HPDE6-E6E7 (cell line): ENCODE measurements at regions not wholly inside any gene's neighbourhood (a gene's known extent, or its start where the extent isn't known, plus 50 kb on each side); places are given as distances from the start of the nearest gene placed in this dataset.
"Not testable (repeated sequence)": the region's sequence is repeated elsewhere in the genome, so short reads cannot be mapped to it uniquely, and the experiment has no call there.

ENCODE experiments used
- DNase-seq: peaks from one replicate; pipeline ENCODE4 v3.0.0; 2011; ENCODE audit warnings: missing footprints; ENCODE audit errors: extremely low spot score

DNA sequence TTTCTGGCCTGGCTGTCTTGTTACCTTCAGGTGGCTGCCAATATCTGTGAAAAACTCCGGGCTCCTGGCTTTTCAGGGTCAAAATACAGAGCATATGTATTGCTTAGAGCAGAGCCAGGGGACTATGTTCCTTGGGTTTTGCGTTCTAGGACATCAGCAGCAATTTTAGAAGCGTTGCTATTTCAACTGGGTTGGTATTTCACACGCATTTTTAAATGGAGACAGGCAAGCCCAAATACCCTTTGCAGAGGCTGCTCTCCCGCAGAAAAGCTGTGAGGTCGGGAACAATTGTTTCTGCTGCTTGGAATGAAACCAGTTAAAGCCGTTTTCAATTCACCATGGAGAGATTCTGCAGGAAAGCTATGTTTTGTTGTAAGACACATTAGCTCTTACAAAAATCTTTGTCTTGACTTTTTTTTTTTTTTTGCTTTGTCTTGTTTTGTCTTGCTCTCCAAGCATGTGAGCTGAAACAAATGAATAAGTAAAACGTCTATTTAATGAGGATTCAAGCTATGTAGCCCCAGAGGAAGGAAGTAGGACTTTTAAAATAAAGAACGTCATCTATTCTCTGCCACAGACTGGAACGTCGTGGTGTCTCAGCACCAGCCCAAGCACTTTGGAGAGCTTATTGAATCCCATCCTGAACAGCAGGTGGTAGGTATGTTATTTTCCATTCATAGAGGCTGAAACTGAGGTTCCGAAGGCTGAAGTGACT is 181.0 kb upstream of the TBX3 start:
- no peak for DNase-seq

DNA sequence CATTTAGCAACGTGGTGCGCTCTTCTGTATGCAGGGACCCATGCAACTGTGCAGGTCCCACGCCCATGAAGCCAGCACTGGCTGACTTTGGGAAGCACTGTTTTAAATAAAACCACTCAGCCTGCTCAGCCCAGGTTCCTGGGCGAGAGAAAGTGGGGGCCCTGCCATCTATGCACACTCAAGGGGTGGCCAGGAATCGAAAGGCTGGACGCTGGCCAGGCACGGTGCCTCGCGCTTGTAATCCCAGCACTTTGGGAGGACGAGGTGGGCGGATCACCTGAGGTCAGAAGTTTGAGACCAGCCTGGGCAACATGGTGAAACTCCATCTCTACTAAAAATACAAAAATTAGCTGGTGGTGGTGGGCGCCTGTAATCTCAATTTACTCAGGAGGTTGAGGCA is 179.9 kb upstream of the TBX3 start:
- DNase-seq = no peak

DNA sequence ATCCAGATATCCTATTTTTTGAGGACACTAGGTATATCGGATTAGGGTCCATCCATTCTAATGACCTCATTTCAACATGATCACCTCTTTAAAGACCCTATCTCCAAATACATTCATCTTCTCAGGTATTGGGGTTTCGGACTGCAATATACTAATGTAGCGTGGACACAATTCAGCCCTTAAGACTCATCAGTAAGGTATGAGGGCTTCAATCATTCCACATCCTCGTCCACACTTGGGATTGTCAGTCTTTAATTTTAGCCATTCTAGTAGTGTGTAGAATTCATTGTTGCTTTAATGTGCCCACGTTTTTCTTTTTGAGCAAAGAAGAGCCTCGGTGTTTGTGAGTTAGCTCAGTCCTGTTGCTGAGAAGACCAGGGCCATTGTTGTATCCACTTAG is 177.0 kb upstream of the TBX3 start:
- DNase-seq = no peak

- DNase-seq = no peak
Measured at GRCh38 chr12:114858388-114859146, 174.6 kb upstream of the TBX3 start.

DNA sequence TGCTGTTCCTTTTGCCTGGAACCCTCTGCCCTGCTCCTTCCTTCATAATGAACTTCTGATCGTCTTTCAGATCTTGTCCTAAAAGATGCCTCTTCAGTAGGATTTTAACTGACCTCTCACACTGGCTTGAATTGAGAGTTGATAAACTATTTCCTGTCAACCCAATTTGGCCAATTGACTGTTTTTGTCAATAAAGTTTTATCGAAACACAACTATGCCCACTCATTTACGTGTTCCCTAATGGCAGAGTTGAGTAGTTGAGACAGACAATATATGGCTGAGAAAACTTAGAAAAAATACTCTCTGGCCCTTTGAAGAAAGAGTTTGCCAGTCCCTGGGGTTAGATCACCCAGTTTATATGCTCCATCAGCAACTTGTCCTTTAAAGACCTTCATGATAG is 171.7 kb upstream of the TBX3 start:
- DNase-seq = no peak

DNA sequence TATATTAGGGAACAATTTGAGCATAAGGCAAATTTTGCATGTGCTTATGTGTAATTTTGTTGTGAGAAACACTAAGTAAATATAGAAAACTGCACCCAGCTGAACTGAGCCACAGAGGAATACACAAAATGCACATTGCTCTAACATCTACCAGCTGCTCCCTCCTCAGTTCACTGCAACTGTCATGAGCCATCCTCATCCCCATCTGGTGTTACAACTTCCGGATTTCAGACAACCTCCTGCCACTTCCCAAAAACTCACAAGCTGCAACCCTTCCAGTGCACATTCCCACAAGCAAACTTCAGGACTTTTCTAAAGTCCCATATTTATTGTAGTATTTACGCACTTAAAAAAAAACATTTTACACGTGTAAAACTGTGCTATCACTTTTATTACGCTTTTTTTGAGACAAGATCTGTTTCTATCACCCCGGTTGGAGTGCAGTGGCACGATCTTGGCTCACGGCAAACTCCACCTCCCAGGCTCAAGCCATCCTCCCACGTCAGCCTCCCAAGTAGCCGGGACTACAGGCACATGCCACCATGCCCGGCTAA is 169.1 kb upstream of the TBX3 start:
- no peak for DNase-seq

GRCh38 chr12:114851981-114852380 is 168.0 kb upstream of the TBX3 start:
- no peak for DNase-seq

DNA sequence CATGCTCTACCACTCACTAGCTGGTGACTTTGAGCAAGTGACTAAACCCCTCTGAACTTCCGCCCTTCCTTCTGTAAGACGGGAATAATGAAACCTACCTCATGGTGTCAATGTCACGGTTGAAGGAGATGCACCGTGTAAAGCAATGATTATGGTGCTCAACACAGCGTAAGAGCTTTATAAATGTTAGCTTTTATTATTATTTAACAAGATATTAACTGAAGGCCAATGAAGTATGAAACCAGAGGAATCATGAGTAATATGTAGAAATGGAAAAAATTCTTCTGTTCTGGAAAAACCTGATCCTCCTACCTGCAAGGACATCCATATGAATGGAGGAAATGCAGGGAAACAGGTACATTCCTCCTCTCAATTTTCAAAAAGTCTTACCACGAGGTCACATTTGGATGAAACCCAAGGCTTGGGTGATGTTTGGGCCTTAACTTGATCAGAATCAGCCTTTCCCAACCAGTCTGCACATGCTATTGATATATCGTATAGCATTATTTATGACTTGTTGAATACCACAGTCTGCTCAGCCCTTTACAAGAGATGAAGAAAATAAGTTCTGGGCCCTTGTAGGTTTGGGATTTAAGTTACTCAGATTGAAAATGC is 166.8 kb upstream of the TBX3 start:
- DNase-seq = no peak

DNA sequence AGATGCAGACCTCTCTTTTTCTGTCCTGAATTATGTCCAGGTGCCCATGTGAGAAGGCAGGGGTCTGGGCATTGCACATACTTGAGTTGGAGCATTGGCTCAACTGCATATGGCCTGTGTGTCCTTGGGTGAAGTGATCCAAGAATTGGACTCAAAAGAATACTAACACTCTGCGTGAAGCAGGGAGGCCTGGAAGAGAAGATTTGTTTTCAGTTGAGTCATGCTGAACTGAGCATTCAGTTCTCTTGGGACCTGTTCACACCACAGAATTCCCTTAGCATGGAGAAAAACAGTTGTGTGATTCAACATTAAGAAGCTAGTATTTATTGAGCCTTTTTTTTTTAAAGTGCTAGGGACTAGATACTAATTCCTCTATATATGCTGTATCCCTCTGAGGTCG is 164.7 kb upstream of the TBX3 start:
- no peak for DNase-seq

DNA sequence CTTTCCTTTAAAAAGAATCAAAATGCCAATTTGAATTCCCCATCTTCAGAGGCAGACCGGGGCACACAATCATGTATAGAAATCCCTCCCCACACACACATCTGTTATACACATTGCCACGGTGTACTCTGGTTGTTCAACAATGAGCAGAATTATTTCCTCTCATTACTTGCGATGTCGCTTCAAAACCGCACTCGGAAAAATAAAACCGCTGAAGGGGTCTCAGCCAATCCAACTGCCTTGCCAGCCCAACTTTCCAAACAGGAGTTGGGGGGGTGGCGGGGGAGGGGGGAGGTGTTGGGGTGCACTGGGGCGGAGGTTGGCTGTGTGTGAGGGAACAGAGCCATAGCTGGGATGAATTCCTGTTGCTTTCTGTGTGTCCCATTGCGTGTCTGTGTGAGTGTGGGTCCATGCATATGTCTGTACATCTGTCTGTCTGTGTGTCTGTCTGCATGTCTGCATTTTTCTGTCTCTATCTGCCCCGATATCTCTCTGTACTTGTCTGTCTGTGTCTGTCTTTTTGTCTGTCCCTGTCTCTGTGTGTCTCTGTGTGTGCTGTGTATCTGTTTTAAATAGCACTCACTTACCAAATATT is 163.6 kb upstream of the TBX3 start:
- DNase-seq = no peak

GRCh38 chr12:114846771-114847170 is 162.8 kb upstream of the TBX3 start:
- DNase-seq = no peak

GRCh38 chr12:114841557-114842251 is 157.7 kb upstream of the TBX3 start:
- DNase-seq = no peak

- no peak for DNase-seq
Measured at GRCh38 chr12:114838480-114838879, 154.5 kb upstream of the TBX3 start.

DNA sequence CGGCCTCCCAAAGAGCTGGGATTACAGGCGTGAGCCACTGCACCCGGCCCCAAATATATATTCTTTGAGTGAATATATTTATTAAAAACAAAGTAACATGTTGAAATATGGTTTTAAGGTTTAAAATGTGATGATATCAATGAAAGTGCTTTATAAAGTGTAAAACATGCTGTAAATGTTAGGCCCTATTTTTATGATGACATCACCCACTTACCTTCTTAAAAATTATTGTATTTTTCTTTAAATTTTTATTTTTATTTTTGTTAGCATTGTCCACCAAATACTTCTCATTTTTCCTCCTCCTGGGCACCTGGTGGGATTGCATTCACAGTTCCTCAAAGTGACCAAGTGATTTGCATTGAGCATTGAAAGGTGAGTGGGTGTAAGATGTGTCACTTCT is 152.6 kb upstream of the TBX3 start:
- DNase-seq = no peak

- DNase-seq = no peak
Measured at GRCh38 chr12:114835031-114835430, 151.1 kb upstream of the TBX3 start.

- no peak for DNase-seq
Measured at GRCh38 chr12:114834621-114835020, 150.6 kb upstream of the TBX3 start.

DNA sequence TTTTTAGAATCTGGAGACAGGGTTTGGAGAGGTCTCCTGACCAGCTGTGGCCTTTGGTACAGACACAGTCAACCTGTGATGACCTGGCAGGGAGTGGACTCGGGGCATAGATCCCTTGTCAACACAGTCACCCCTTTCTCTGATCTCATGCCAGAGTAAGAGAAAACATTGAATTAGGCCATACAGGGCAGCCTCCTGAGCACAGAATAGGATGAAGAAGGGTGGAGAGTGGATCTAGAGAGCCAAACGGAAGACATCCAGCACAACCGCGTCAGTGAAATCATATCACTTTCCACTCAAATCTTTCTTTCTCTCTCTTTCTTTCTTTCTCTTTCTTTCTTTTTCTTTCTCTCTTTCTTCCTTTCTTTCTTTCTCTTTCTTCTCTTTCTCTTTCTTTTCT is 145.9 kb upstream of the TBX3 start:
- DNase-seq = no peak

DNA sequence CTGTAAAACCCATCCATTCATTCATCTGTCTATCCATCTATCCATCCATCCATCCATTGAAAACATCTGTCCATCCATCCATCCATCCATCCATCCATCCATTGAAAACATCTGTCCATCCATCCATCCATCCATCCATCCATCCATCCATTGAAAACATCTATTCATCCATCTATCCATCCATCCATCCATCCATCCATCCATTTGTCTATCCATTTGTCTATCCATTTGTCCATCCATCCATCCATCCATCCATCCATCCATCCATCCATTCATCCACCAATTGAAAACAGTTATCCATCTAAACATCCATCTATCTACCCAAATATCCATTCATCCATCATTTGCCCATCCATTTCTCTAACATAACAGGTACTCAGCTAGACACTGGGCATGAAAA is 145.3 kb upstream of the TBX3 start:
- not testable (repeated sequence) for DNase-seq

GRCh38 chr12:114827461-114827860 is 143.5 kb upstream of the TBX3 start:
- DNase-seq = no peak

DNA sequence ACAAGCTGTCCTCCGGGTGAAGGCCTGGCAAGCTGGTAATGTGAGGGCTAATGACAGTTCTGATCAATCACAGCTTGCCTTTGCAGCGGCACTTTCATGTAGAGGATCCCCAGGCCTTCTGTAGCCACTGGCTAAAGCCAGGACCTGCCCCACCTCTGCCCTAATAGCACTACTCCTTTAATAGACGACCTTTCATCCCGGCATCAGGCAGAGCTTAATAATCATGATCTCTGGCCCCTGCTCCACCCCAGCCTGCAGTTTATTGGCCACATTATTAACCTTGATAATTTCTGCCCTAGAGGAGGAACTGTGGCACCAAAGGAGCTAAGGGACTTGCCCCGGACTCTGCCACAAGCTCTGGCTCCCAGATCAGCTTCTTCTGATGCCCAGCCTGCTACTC is 142.3 kb upstream of the TBX3 start:
- no peak for DNase-seq

GRCh38 chr12:114823724-114824123 is 139.7 kb upstream of the TBX3 start:
- DNase-seq = no peak

- no peak for DNase-seq
Measured at GRCh38 chr12:114821570-114821969, 137.6 kb upstream of the TBX3 start.
